ENCODE measurements at regions not wholly inside any gene's neighbourhood (a gene's known extent, or its start where the extent isn't known, plus 50 kb on each side); places are given as distances from the start of the nearest gene placed in this dataset.

GRCh38 chr18:57210107-57210715 lies 63.3 kb downstream of the BOD1L2 start:
- Histone ChIP-seq H3K36me3 (ENCODE audit: low read depth) (no peaks in the 10 kb centered on the region), H3K9me3 (no peaks in the 10 kb centered on the region), H3K4me1 (ENCODE audit: low read depth) (peaks cover 13% of the 10 kb centered on the region), H3K4me3 (no peak overlapping the region)
- peak; percentile 95 for ATAC-seq
- DNase-seq: peak; percentile 58 to 68 (median 64)
- intact Hi-C loops (cut with DNase I, micrococcal nuclease): no loop called here
- no peak for TF ChIP-seq CTCF (IDR thresholded peaks at IDR 0.05)

GRCh38 chr18:57210716-57211411 lies 64.0 kb downstream of the BOD1L2 start:
- peak in 1 of 3 donors; percentile 8 for DNase-seq
- no peak for TF ChIP-seq CTCF (IDR thresholded peaks at IDR 0.05)
- Histone ChIP-seq H3K4me3 (no peak overlapping the region), H3K36me3 (ENCODE audit: low read depth) (no peaks in the 10 kb centered on the region), H3K4me1 (ENCODE audit: low read depth) (peaks cover 13% of the 10 kb centered on the region), H3K9me3 (no peaks in the 10 kb centered on the region)
- intact Hi-C loops (cut with DNase I, micrococcal nuclease): no loop called here
- ATAC-seq: peak; percentile 83

- no peak for TF ChIP-seq CTCF (IDR thresholded peaks at IDR 0.05)
- Histone ChIP-seq H3K4me3 (no peak overlapping the region), H3K4me1 (ENCODE audit: low read depth) (peaks cover 13% of the 10 kb centered on the region), H3K9me3 (no peaks in the 10 kb centered on the region), H3K36me3 (ENCODE audit: low read depth) (no peaks in the 10 kb centered on the region)
- intact Hi-C loops (cut with DNase I, micrococcal nuclease): no loop called here
- ATAC-seq: peak; percentile 3
- no peak for DNase-seq
Measured at GRCh38 chr18:57211412-57211750, 64.5 kb downstream of the BOD1L2 start.

- H3K9me3 ChIP-seq: no peaks in the 10 kb centered on the region
- TF ChIP-seq CTCF (IDR thresholded peaks at IDR 0.05): no peak
- intact Hi-C loops (cut with DNase I, micrococcal nuclease): no loop called here
- DNase-seq (no peak), ATAC-seq (no peak)
- peaks cover 13% of the 10 kb centered on the region for H3K4me1 ChIP-seq (ENCODE audit: low read depth)
- H3K4me3 ChIP-seq: no peak overlapping the region
- no peaks in the 10 kb centered on the region for H3K36me3 ChIP-seq (ENCODE audit: low read depth)
Measured at GRCh38 chr18:57211776-57212175, 64.9 kb downstream of the BOD1L2 start.

- Histone ChIP-seq H3K4me3 (no peak overlapping the region), H3K4me1 (ENCODE audit: low read depth) (peaks cover 13% of the 10 kb centered on the region), H3K36me3 (ENCODE audit: low read depth) (no peaks in the 10 kb centered on the region), H3K9me3 (no peaks in the 10 kb centered on the region)
- no peak for DNase-seq
- TF ChIP-seq CTCF (IDR thresholded peaks at IDR 0.05): no peak
- no peak for ATAC-seq
- intact Hi-C loops (cut with DNase I, micrococcal nuclease): no loop called here
Measured at GRCh38 chr18:57212678-57213077, 65.8 kb downstream of the BOD1L2 start.
